ENCODE measurements at regions not wholly inside any gene's neighbourhood (a gene's known extent, or its start where the extent isn't known, plus 50 kb on each side); places are given as distances from the start of the nearest gene placed in this dataset.

GRCh38 chr1:29541631-29542030, 305.3 kb downstream of the PTPRU start:
- no peak for DNase-seq (ENCODE audit: low read depth in 2 of 2)

- DNase-seq (ENCODE audit: low read depth in 2 of 2): no peak
Observed at GRCh38 chr1:29540801-29541357, 304.6 kb downstream of the PTPRU start.

- DNase-seq (ENCODE audit: low read depth in 2 of 2): no peak
Observed at GRCh38 chr1:29539971-29540370, 303.6 kb downstream of the PTPRU start.

GRCh38 chr1:29538586-29538985, 302.3 kb downstream of the PTPRU start:
- no peak for DNase-seq (ENCODE audit: low read depth in 2 of 2)

GRCh38 chr1:29532751-29533150, 296.4 kb downstream of the PTPRU start:
- DNase-seq (ENCODE audit: low read depth in 2 of 2): no peak

GRCh38 chr1:29532285-29532684, 296.0 kb downstream of the PTPRU start:
- no peak for DNase-seq (ENCODE audit: low read depth in 2 of 2)

GRCh38 chr1:29531596-29531995, 295.3 kb downstream of the PTPRU start:
- DNase-seq (ENCODE audit: low read depth in 2 of 2): no peak

- DNase-seq (ENCODE audit: low read depth in 2 of 2): no peak
Observed at GRCh38 chr1:29529677-29530278, 293.5 kb downstream of the PTPRU start.

- DNase-seq (ENCODE audit: low read depth in 2 of 2): no peak
Observed at GRCh38 chr1:29527314-29528004, 291.1 kb downstream of the PTPRU start.

GRCh38 chr1:29525941-29526340, 289.6 kb downstream of the PTPRU start:
- no peak for DNase-seq (ENCODE audit: low read depth in 2 of 2)

GRCh38 chr1:29524285-29525065, 288.2 kb downstream of the PTPRU start:
- DNase-seq (ENCODE audit: low read depth in 2 of 2): no peak

GRCh38 chr1:29523576-29523975, 287.3 kb downstream of the PTPRU start:
- DNase-seq (ENCODE audit: low read depth in 2 of 2): no peak

- DNase-seq (ENCODE audit: low read depth in 2 of 2): no peak
Observed at GRCh38 chr1:29523136-29523535, 286.8 kb downstream of the PTPRU start.

- DNase-seq (ENCODE audit: low read depth in 2 of 2): no peak
Observed at GRCh38 chr1:29521811-29522580, 285.7 kb downstream of the PTPRU start.

GRCh38 chr1:29521438-29521715, 285.1 kb downstream of the PTPRU start:
- DNase-seq (ENCODE audit: low read depth in 2 of 2): no peak

GRCh38 chr1:29520571-29521437, 284.5 kb downstream of the PTPRU start:
- DNase-seq (ENCODE audit: low read depth in 2 of 2): no peak

GRCh38 chr1:29519788-29520110, 283.4 kb downstream of the PTPRU start:
- DNase-seq (ENCODE audit: low read depth in 2 of 2): no peak

GRCh38 chr1:29519108-29519787, 282.9 kb downstream of the PTPRU start:
- DNase-seq (ENCODE audit: low read depth in 2 of 2): no peak

GRCh38 chr1:29518183-29518835, 282.0 kb downstream of the PTPRU start:
- no peak for DNase-seq (ENCODE audit: low read depth in 2 of 2)
